PC-3 (cell line): ENCODE measurements at regions not wholly inside any gene's neighbourhood (a gene's known extent, or its start where the extent isn't known, plus 50 kb on each side); places are given as distances from the start of the nearest gene placed in this dataset.

Experiments
- EZH2 ChIP-seq: fragments of 300-600 bp; sonication (generic); IDR thresholded peaks from one replicate; pipeline ENCODE4 v1.6.1; 2017; ENCODE audit warnings: antibody characterized with exemption, mild to moderate bottlenecking, low read length; ENCODE audit not compliant: unreplicated experiment
- EZH2phosphoT487 ChIP-seq: fragments of 300-600 bp; sonication (generic); IDR thresholded peaks from 2 replicates; pipeline ENCODE4 v1.6.1; 2018; ENCODE audit warnings: mild to moderate bottlenecking, antibody characterized with exemption, low read length, borderline replicate concordance
- TF ChIP-seq, protein P1 (sequence below): fragments of 300-600 bp; sonication (generic); conservative IDR thresholded peaks from 2 replicates; pipeline ENCODE4 v1.5.1; 2017; ENCODE audit warnings: antibody characterized with exemption, low read depth, mild to moderate bottlenecking, low read length

DNA sequence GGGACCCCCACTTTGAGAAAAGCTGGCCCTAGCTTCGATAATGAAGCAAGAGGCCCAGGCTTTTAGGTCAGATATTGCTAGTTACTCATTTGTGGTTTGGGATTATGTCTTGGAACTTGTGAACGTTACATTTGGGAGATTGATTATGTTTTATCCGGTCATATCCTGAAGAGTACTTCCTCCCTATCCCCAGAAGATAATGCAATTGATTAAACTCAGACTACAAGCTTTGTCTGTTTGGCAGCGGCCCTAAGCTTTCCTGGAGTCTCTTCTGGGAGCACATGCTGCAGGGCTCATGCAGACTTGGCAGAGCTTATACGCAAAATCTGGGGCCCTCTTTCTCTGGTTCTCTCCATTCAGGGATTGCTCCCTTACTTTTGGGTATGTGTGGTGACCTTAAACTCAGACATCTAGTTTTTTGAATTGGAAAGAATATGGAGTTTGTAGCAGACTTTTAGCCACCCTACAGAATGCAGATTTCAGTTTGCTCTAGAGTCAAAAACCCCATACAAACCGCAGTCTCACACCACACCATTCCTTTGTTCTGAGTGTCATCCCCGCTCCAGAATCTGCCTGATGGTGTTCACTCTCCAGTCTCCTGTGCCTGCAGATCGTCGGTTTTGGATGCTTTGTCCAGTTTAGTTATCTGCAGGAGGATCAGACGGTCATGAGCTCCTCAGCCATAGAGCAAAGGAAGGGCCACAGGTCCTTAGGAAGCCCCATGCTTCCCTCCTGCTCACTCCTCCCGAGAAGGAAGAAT lies 449.5 kb upstream of the TRPC7 start:
- TF ChIP-seq, protein P1, sequence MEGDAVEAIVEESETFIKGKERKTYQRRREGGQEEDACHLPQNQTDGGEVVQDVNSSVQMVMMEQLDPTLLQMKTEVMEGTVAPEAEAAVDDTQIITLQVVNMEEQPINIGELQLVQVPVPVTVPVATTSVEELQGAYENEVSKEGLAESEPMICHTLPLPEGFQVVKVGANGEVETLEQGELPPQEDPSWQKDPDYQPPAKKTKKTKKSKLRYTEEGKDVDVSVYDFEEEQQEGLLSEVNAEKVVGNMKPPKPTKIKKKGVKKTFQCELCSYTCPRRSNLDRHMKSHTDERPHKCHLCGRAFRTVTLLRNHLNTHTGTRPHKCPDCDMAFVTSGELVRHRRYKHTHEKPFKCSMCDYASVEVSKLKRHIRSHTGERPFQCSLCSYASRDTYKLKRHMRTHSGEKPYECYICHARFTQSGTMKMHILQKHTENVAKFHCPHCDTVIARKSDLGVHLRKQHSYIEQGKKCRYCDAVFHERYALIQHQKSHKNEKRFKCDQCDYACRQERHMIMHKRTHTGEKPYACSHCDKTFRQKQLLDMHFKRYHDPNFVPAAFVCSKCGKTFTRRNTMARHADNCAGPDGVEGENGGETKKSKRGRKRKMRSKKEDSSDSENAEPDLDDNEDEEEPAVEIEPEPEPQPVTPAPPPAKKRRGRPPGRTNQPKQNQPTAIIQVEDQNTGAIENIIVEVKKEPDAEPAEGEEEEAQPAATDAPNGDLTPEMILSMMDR = no peak
- no peak for TF ChIP-seq EZH2
- no peak for TF ChIP-seq EZH2phosphoT487
